H1 (cell line): ENCODE measurements at regions not wholly inside any gene's neighbourhood (a gene's known extent, or its start where the extent isn't known, plus 50 kb on each side); places are given as distances from the start of the nearest gene placed in this dataset.

Source experiments
- CTCF ChIA-PET: fragments of 300-600 bp; sonication (Branson Sonifier 250); formaldehyde crosslinking; loops from one replicate; lab custom pipeline; 2021; ENCODE audit not compliant: partially characterized antibody; lab: Charles Lee
- POLR2A ChIA-PET: fragments of 300-600 bp; sonication (Branson Sonifier 250); formaldehyde crosslinking; loops from one replicate; lab custom pipeline; 2021; ENCODE audit warnings: inconsistent platforms; ENCODE audit not compliant: partially characterized antibody; lab: Charles Lee
- DNase-seq, 2 experiments: peaks; one replicate each; pipeline versions ENCODE4 v3.0.0 to v3.0.0-alpha.2; 2010 to 2022; ENCODE audit warnings: low spot score in 2 of 2, low read depth in 1 of 2, mixed read lengths in 1 of 2
- FAIRE-seq: peaks from 2 replicates; lab custom pipeline; 2011; peaks lifted over from hg19 to GRCh38; lab: Jason Lieb, UNC
- H2AFZ ChIP-seq: 2 replicates; pipeline ENCODE4 v1.8.1; 2012; ENCODE audit warnings: low read length, inconsistent platforms
- H2AK5ac ChIP-seq: 2 replicates; pipeline ENCODE4 v1.6.1; 2013; ENCODE audit warnings: low read depth, low read length
- H2BK120ac ChIP-seq: replicated peaks from 2 replicates; pipeline ENCODE3; 2013; ENCODE audit warnings: low read depth, low read length, inconsistent platforms
- H2BK12ac ChIP-seq: 2 replicates; pipeline ENCODE4 v1.6.1; 2013; ENCODE audit warnings: low read depth, low read length
- H2BK15ac ChIP-seq: 2 replicates; pipeline ENCODE4 v1.6.1; 2013; ENCODE audit warnings: low read length
- H2BK20ac ChIP-seq: 2 replicates; pipeline ENCODE4 v1.6.1; 2013; ENCODE audit warnings: low read length
- H2BK5ac ChIP-seq: 2 replicates; pipeline ENCODE4 v1.6.1; 2013; ENCODE audit warnings: low read depth, low read length
- H3K14ac ChIP-seq: 2 replicates; pipeline ENCODE4 v1.6.1; 2013; ENCODE audit warnings: inconsistent platforms; ENCODE audit not compliant: insufficient read length
- H3K18ac ChIP-seq: 2 replicates; pipeline ENCODE4 v1.6.1; 2013; ENCODE audit warnings: low read length; ENCODE audit errors: extremely low read depth
- H3K23ac ChIP-seq: 2 replicates; pipeline ENCODE4 v1.6.1; 2013; ENCODE audit warnings: inconsistent platforms; ENCODE audit not compliant: insufficient read length
- H3K23me2 ChIP-seq: 2 replicates; pipeline ENCODE4 v1.6.1; 2013; ENCODE audit warnings: low read depth, low read length
- H3K27ac ChIP-seq: 2 replicates; pipeline ENCODE4 v1.6.1; 2011; ENCODE audit warnings: low read depth, low read length, inconsistent platforms
- H3K27me3 ChIP-seq, 4 experiments: replicated peaks in 1 of 4; 1 replicate in 1 of 4; 2 replicates in 3 of 4; pipeline versions ENCODE4 v1.6.1 to v1.8.1; 2011 to 2013; ENCODE audit warnings: low read length in 3 of 4, mild to moderate bottlenecking in 3 of 4, inconsistent platforms in 2 of 4, mixed read lengths in 2 of 4, moderate library complexity in 1 of 4; ENCODE audit not compliant: control insufficient read depth in 3 of 4, insufficient read depth in 3 of 4; ENCODE audit errors: extremely low read depth in 1 of 4
- H3K36me3 ChIP-seq, 4 experiments: 2 replicates each; pipeline versions ENCODE4 v1.6.1 to v1.8.1; 2011 to 2013; ENCODE audit warnings: mild to moderate bottlenecking in 4 of 4, low read length in 3 of 4, moderate library complexity in 2 of 4, control low read depth in 1 of 4, inconsistent platforms in 1 of 4; ENCODE audit not compliant: insufficient read depth in 4 of 4, control insufficient read depth in 2 of 4
- H3K4ac ChIP-seq: replicated peaks from 2 replicates; pipeline ENCODE3; 2013; ENCODE audit warnings: low read length, low read depth, mixed read lengths, inconsistent platforms; ENCODE audit not compliant: insufficient read length
- H3K4me1 ChIP-seq, 4 experiments: replicated peaks in 1 of 4; 1 replicate in 1 of 4; 2 replicates in 3 of 4; pipeline versions ENCODE4 v1.6.1 to v1.8.1; 2011 to 2013; ENCODE audit warnings: low read length in 3 of 4, inconsistent platforms in 2 of 4, mixed read lengths in 1 of 4; ENCODE audit not compliant: insufficient read depth in 4 of 4, control insufficient read depth in 3 of 4
- H3K4me2 ChIP-seq, 2 experiments: 2 replicates each; pipeline versions ENCODE4 v1.6.1 to v1.8.1; 2011 to 2013; ENCODE audit warnings: low read depth in 2 of 2, low read length in 2 of 2, control low read depth in 1 of 2, inconsistent platforms in 1 of 2, mild to moderate bottlenecking in 1 of 2; ENCODE audit not compliant: insufficient read depth in 1 of 2
- H3K4me3 ChIP-seq, 4 experiments: fragments of 200-600, 300-600 bp in 1 of 4; sonication (generic), shearing (Covaris generic), sonication (Bioruptor Twin) in 1 of 4; 2 replicates each; pipeline versions ENCODE4 v1.5.1 to v1.8.1; 2011 to 2016; ENCODE audit warnings: low read length in 4 of 4, low read depth in 3 of 4, control low read depth in 2 of 4, inconsistent platforms in 2 of 4, mild to moderate bottlenecking in 2 of 4, mixed read lengths in 1 of 4, moderate library complexity in 1 of 4; ENCODE audit not compliant: insufficient read depth in 2 of 4; ENCODE audit errors: extremely low read depth in 1 of 4
- H3K56ac ChIP-seq: replicated peaks from 2 replicates; pipeline ENCODE3; 2013; ENCODE audit warnings: low read depth, mild to moderate bottlenecking, mixed read lengths, low read length, inconsistent platforms; ENCODE audit not compliant: insufficient read length
- H3K79me1 ChIP-seq: 2 replicates; pipeline ENCODE4 v1.6.1; 2013; ENCODE audit warnings: low read depth, low read length, control low read depth
- H3K79me2 ChIP-seq, 2 experiments: 2 replicates each; pipeline versions ENCODE4 v1.6.1 to v1.8.1; 2012 to 2013; ENCODE audit warnings: low read length in 2 of 2, mild to moderate bottlenecking in 2 of 2, inconsistent platforms in 1 of 2; ENCODE audit not compliant: insufficient read depth in 2 of 2, control insufficient read depth in 1 of 2
- H3K9ac ChIP-seq, 4 experiments: replicated peaks in 1 of 4; 1 replicate in 1 of 4; 2 replicates in 3 of 4; pipeline versions ENCODE4 v1.6.1 to v1.8.1; 2011 to 2013; ENCODE audit warnings: low read depth in 3 of 4, low read length in 3 of 4, control low read depth in 2 of 4, mild to moderate bottlenecking in 2 of 4, moderate library complexity in 2 of 4, inconsistent platforms in 1 of 4; ENCODE audit errors: extremely low read depth in 1 of 4
- H3K9me3 ChIP-seq, 2 experiments: 2 replicates each; pipeline versions ENCODE4 v1.6.1 to v1.8.1; 2012 to 2013; ENCODE audit warnings: mild to moderate bottlenecking in 2 of 2, moderate library complexity in 2 of 2, control low read depth in 1 of 2, inconsistent platforms in 1 of 2, low read depth in 1 of 2, low read length in 1 of 2, mixed read lengths in 1 of 2; ENCODE audit not compliant: insufficient read depth in 2 of 2
- H4K20me1 ChIP-seq, 2 experiments: replicated peaks in 1 of 2; 2 replicates each; pipeline versions ENCODE3 to v1.8.1; 2011 to 2013; ENCODE audit warnings: inconsistent platforms in 2 of 2, low read length in 2 of 2, mild to moderate bottlenecking in 1 of 2; ENCODE audit not compliant: insufficient read depth in 2 of 2, control insufficient read depth in 1 of 2
- H4K5ac ChIP-seq: 2 replicates; pipeline ENCODE4 v1.6.1; 2013; ENCODE audit warnings: low read length, low read depth, mixed read lengths, inconsistent platforms; ENCODE audit not compliant: insufficient read length
- H4K8ac ChIP-seq: 2 replicates; pipeline ENCODE4 v1.8.0; 2013; ENCODE audit warnings: mild to moderate bottlenecking, moderate library complexity, low read length, inconsistent platforms; ENCODE audit not compliant: insufficient read depth; ENCODE audit errors: extremely low read depth
- H4K91ac ChIP-seq: replicated peaks from 2 replicates; pipeline ENCODE3; 2013; ENCODE audit warnings: low read length, mixed read lengths, inconsistent platforms; ENCODE audit not compliant: insufficient read length
- CBX5 ChIP-seq: fragments of 300-800, 300-1000 bp; sonication (generic); IDR thresholded peaks from 2 replicates; pipeline ENCODE4 v1.7.1; 2016; ENCODE audit warnings: antibody characterized with exemption, low read length, low read depth
- GTF2F1 ChIP-seq: IDR thresholded peaks from 2 replicates; pipeline ENCODE4 v1.6.1; 2012; ENCODE audit warnings: low read depth, low read length, improper control_type of control experiment, borderline replicate concordance
- MAX ChIP-seq: IDR thresholded peaks from 2 replicates; pipeline ENCODE4 v1.6.1; 2012; ENCODE audit warnings: inconsistent platforms
- SP4 ChIP-seq: IDR thresholded peaks from 2 replicates; pipeline ENCODE4 v1.6.1; 2012; ENCODE audit warnings: low read length, inconsistent platforms
- WGBS, 2 experiments: shearing (Covaris generic) in 1 of 2; methylation state at CpG; one replicate each; pipeline versions ENCODE4 v1.1.6 to v1.1.7; 2013 to 2015; ENCODE audit warnings: low lambda C conversion rate in 2 of 2, mixed read lengths in 2 of 2, inconsistent platforms in 1 of 2, low coverage in 1 of 2, missing lambda C conversion rate in 1 of 2; ENCODE audit not compliant: insufficient replicate concordance in 2 of 2, insufficient coverage in 1 of 2, insufficient read length in 1 of 2; ENCODE audit errors: extremely low coverage in 1 of 2, missing lambda C conversion rate in 1 of 2; 5-methylcytosine and 5-hydroxymethylcytosine counted together

GRCh38 chr22:48720662-48721394 is 1106.8 kb downstream of the BRD1 start:
- Histone ChIP-seq H3K4me3 (no peak overlapping the region), H3K9me3 (no peaks in the 10 kb centered on the region), H3K27ac (no peak overlapping the region), H3K79me1 (peaks cover 2% of the 10 kb centered on the region; the same call in 1 of the 2 replicates), H2BK12ac (no peak overlapping the region), H3K18ac (no peak overlapping the region), H2BK20ac (no peak overlapping the region), H3K4me2 (no peak overlapping the region), H4K91ac (no peak overlapping the region), H3K23ac (no peak overlapping the region), H3K4me1 (peaks cover 0 to 12% (median 4%) of the 10 kb centered on the region in 4 experiments; a peak in 1 of 7 replicates), H3K4ac (no peak overlapping the region), H4K8ac (no peak overlapping the region; the same call in none of the 2 replicates), H3K56ac (no peak overlapping the region), H3K27me3 (no peaks in the 10 kb centered on the region), H4K5ac (no peak overlapping the region), H4K20me1 (peaks cover 2 to 4% of the 10 kb centered on the region in 2 experiments), H3K9ac (no peak overlapping the region), H2BK15ac (no peak overlapping the region), H3K23me2 (no peaks in the 10 kb centered on the region), H3K79me2 (no peaks in the 10 kb centered on the region), H2AK5ac (no peak overlapping the region), H3K14ac (no peak overlapping the region), H2AFZ (no peak overlapping the region), H3K36me3 (no peaks in the 10 kb centered on the region), H2BK120ac (no peak overlapping the region), H2BK5ac (no peak overlapping the region)
- DNase-seq (no peak), FAIRE-seq (no peak)
- ChIA-PET CTCF (interaction anchor here (0.7 to 1.3 kb wide), 3 partner anchors 21 to 1099 kb away, joined by 3 to 4 read pairs (median 3); no protein-coding TSS in a partner anchor), POLR2A (no interaction called here)
- 94% methylated on average over 19 of the region's 20 CpGs; no CpG with 5 or more reads in 1 of the 2 experiments for WGBS, 2 experiments
- TF ChIP-seq SP4 (no peak), CBX5 (no peak), MAX (no peak), GTF2F1 (no peak)
